ENCODE measurements at regions not wholly inside any gene's neighbourhood (a gene's known extent, or its start where the extent isn't known, plus 50 kb on each side); places are given as distances from the start of the nearest gene placed in this dataset.
"Not testable (repeated sequence)": the region's sequence is repeated elsewhere in the genome, so short reads cannot be mapped to it uniquely, and the experiment has no call there.

- 91 to 93% methylated on average over 2 of the region's 2 CpGs for WGBS, 2 donors
- no peaks in the 10 kb centered on the region for H3K27me3 ChIP-seq
- no peak overlapping the region for H3K4me3 ChIP-seq
- TF ChIP-seq CTCF (IDR thresholded peaks at IDR 0.05): no peak
- DNase-seq (no peak), ATAC-seq (no peak), FAIRE-seq (no peak)
- no peaks in the 10 kb centered on the region for H3K36me3 ChIP-seq
- H3K27ac ChIP-seq: no peak overlapping the region
- H3K4me1 ChIP-seq: no peaks in the 10 kb centered on the region
- no peaks in the 10 kb centered on the region for H3K9me3 ChIP-seq
- intact Hi-C loops (cut with DNase I): no loop called here
These were observed 428.1 kb upstream of the ID2 start for GRCh38 chr2:8253781-8254180.

DNA sequence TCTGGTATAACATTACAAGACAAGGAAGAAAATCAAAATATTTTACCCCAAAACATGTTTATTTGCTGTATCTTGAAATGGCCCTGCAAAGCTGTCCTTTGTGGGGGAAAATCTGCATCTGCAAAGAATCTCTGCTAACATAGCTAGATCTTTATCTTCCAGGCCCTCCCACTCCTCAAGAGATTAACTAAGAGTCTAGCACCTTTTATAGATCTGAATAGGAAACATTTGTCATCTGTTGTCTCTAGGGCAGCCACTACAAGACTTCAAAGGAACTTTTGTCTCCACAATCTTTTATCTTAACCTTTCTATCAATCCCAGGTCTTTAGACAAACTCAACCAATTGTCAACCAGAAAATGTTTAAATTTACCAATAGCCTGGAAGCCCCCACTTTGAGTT is 427.6 kb upstream of the ID2 start:
- H3K36me3 ChIP-seq; DNase-seq; H3K4me3 ChIP-seq; intact Hi-C loops (cut with DNase I); H3K9me3 ChIP-seq; H3K4me1 ChIP-seq; FAIRE-seq; H3K27me3 ChIP-seq; H3K27ac ChIP-seq; ATAC-seq: not testable (repeated sequence)

- Histone ChIP-seq H3K4me1 (no peaks in the 10 kb centered on the region), H3K27me3 (no peaks in the 10 kb centered on the region), H3K27ac (no peak overlapping the region), H3K4me3 (no peak overlapping the region), H3K9me3 (no peaks in the 10 kb centered on the region), H3K36me3 (no peaks in the 10 kb centered on the region)
- ATAC-seq (no peak), DNase-seq (no peak), FAIRE-seq (no peak)
- intact Hi-C loops (cut with DNase I): no loop called here
- TF ChIP-seq CTCF (IDR thresholded peaks at IDR 0.05): no peak
- 88 to 93% methylated on average over 7 of the region's 7 CpGs for WGBS, 2 donors
These were observed 426.9 kb upstream of the ID2 start for GRCh38 chr2:8254791-8255447.

DNA sequence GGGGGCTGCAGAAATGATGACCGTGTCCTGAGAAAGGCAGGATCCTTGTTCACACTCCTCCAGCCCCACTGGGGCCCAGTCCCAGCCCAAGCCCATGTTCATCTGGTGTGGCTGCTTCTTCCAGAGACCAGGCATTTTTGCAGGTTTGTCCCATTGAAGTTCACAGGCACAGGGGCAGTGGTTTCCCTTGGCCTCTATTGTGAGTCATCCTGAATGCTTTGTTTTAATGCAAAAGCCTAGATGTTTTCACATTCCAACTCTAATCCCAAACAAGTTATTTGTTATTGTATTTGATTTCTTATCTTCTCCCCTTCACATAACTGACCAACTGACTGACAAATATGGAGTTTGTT is 426.4 kb upstream of the ID2 start:
- no peaks in the 10 kb centered on the region for H3K36me3 ChIP-seq
- WGBS, 2 donors: 93 to 100% methylated on average over 1 of the region's 1 CpG
- no peak overlapping the region for H3K27ac ChIP-seq
- H3K27me3 ChIP-seq: no peaks in the 10 kb centered on the region
- no peaks in the 10 kb centered on the region for H3K4me1 ChIP-seq
- intact Hi-C loops (cut with DNase I): no loop called here
- H3K4me3 ChIP-seq: no peak overlapping the region
- ATAC-seq (no peak), DNase-seq (no peak), FAIRE-seq (no peak)
- TF ChIP-seq CTCF (IDR thresholded peaks at IDR 0.05): no peak
- H3K9me3 ChIP-seq: no peaks in the 10 kb centered on the region

GRCh38 chr2:8256905-8257304 is 425.0 kb upstream of the ID2 start:
- no peak for FAIRE-seq
- H3K27ac ChIP-seq: no peak overlapping the region
- no peak for DNase-seq
- intact Hi-C loops (cut with DNase I): no loop called here
- WGBS, 2 donors: 82 to 86% methylated on average over 6 of the region's 6 CpGs
- TF ChIP-seq CTCF (IDR thresholded peaks at IDR 0.05): no peak
- no peaks in the 10 kb centered on the region for H3K27me3 ChIP-seq
- H3K9me3 ChIP-seq: no peaks in the 10 kb centered on the region
- no peak for ATAC-seq
- no peaks in the 10 kb centered on the region for H3K4me1 ChIP-seq
- H3K36me3 ChIP-seq: no peaks in the 10 kb centered on the region
- H3K4me3 ChIP-seq: no peak overlapping the region
